PC-9 (cell line): ENCODE measurements at regions not wholly inside any gene's neighbourhood (a gene's known extent, or its start where the extent isn't known, plus 50 kb on each side); places are given as distances from the start of the nearest gene placed in this dataset.

Source experiments
- BruUV-seq: library from RNA; stranded (reverse); fragments of 400-500 nt; replicated peaks from 2 replicates; lab custom pipeline; 2021; lab: Mats Ljungman, UMichigan
- CTCF ChIA-PET: fragments of 300-600 bp; sonication (Branson Sonifier 250); formaldehyde crosslinking; loops from one replicate; lab custom pipeline; 2022; ENCODE audit warnings: antibody characterized with exemption; lab: Charles Lee
- POLR2A ChIA-PET: fragments of 300-600 bp; sonication (Branson Sonifier 250); formaldehyde crosslinking; loops from one replicate; lab custom pipeline; 2022; ENCODE audit warnings: antibody characterized with exemption; ENCODE audit not compliant: unreplicated experiment; lab: Charles Lee
- DNase-seq, 2 experiments: peaks; one replicate each; pipeline versions ENCODE4 v3.0.0 to v3.0.0-alpha.2; 2015 to 2022; ENCODE audit warnings: mixed read lengths in 1 of 2
- H2AFZ ChIP-seq: fragments of 200-600 bp; sonication (generic); 2 replicates; pipeline ENCODE4 v1.8.1; 2017; ENCODE audit warnings: antibody characterized with exemption
- H3F3A ChIP-seq: fragments of 200-600 bp; sonication (generic); 2 replicates; pipeline ENCODE4 v1.8.1; 2017; ENCODE audit warnings: antibody characterized with exemption, mild to moderate bottlenecking, low read depth; ENCODE audit not compliant: insufficient read depth
- H3K27ac ChIP-seq: fragments of 200-600 bp; sonication (generic); 2 replicates; pipeline ENCODE4 v1.6.1; 2016; ENCODE audit warnings: mixed run types
- H3K27me3 ChIP-seq: fragments of 200-600 bp; sonication (generic); 2 replicates; pipeline ENCODE4 v1.6.1; 2016; ENCODE audit warnings: low read depth, mixed run types; ENCODE audit not compliant: insufficient read depth
- H3K36me3 ChIP-seq: fragments of 200-600 bp; sonication (generic); 2 replicates; pipeline ENCODE4 v1.6.1; 2016; ENCODE audit warnings: low read depth, mixed run types
- H3K4me1 ChIP-seq: fragments of 200-600 bp; sonication (generic); replicated peaks from 2 replicates; pipeline ENCODE4 v1.6.1; 2016; ENCODE audit warnings: mixed run types; ENCODE audit not compliant: insufficient read depth
- H3K4me2 ChIP-seq: fragments of 200-600 bp; sonication (generic); 2 replicates; pipeline ENCODE4 v1.6.1; 2017; ENCODE audit warnings: mixed run types
- H3K4me3 ChIP-seq: fragments of 200-600 bp; sonication (generic); 2 replicates; pipeline ENCODE4 v1.6.1; 2016; ENCODE audit warnings: mixed run types
- H3K79me2 ChIP-seq: fragments of 200-600 bp; sonication (generic); 2 replicates; pipeline ENCODE4 v1.6.1; 2017; ENCODE audit warnings: low read depth, mixed run types
- H3K9me2 ChIP-seq: fragments of 200-600 bp; sonication (generic); 2 replicates; pipeline ENCODE4 v1.8.1; 2017; ENCODE audit warnings: mild to moderate bottlenecking; ENCODE audit not compliant: insufficient read depth
- H3K9me3 ChIP-seq: fragments of 200-600 bp; sonication (generic); 2 replicates; pipeline ENCODE4 v1.8.1; 2016; ENCODE audit warnings: low read depth; ENCODE audit not compliant: insufficient read depth
- H4K20me1 ChIP-seq: fragments of 200-600 bp; sonication (generic); 2 replicates; pipeline ENCODE4 v1.8.1; 2017; ENCODE audit not compliant: insufficient read depth
- CTCF ChIP-seq: fragments of 200-600 bp; sonication (generic); conservative IDR thresholded peaks from 2 replicates; pipeline ENCODE4 v1.6.1; 2017; ENCODE audit warnings: mixed run types, antibody characterized with exemption, mild to moderate bottlenecking, moderate library complexity
- EZH2 ChIP-seq: fragments of 200-600 bp; sonication (generic); IDR thresholded peaks from 2 replicates; pipeline ENCODE4 v1.8.0; 2017; ENCODE audit warnings: antibody characterized with exemption, low read depth
- intact Hi-C: fragments of 100-400 bp; cut with micrococcal nuclease; formaldehyde crosslinking; loops from one replicate; pipeline ENCODE4 v1.10.0; 2022; ENCODE audit not compliant: unreplicated experiment

GRCh38 chr2:24418166-24418841 is 58.0 kb upstream of the ITSN2 start:
- ChIA-PET CTCF (no interaction called here), POLR2A (no interaction called here)
- BruUV-seq = no TSS peak
- Histone ChIP-seq H3K36me3 (no peaks in the 10 kb centered on the region), H3K4me1 (no peaks in the 10 kb centered on the region), H3F3A (no peaks in the 10 kb centered on the region), H3K79me2 (no peaks in the 10 kb centered on the region), H2AFZ (0 out of 2 replicates have a peak overlapping the region, but pooled peaks have one; percentile 35), H3K9me3 (no peaks in the 10 kb centered on the region), H4K20me1 (no peaks in the 10 kb centered on the region), H3K27me3 (no peaks in the 10 kb centered on the region), H3K9me2 (no peaks in the 10 kb centered on the region), H3K4me3 (no peak overlapping the region), H3K4me2 (no peak overlapping the region), H3K27ac (no peak overlapping the region)
- peak in 1 of 2 experiments; percentile 5 for DNase-seq
- TF ChIP-seq CTCF = no peak
- no peak for TF ChIP-seq EZH2
- intact Hi-C loops = loop anchor here (10.0 kb wide), 1 partner anchor 136 kb away; no protein-coding TSS in a partner anchor

- POLR2A ChIA-PET = no interaction called here
- no peak overlapping the region for H3K4me3 ChIP-seq
- no TSS peak for BruUV-seq
- no peaks in the 10 kb centered on the region for H3K9me2 ChIP-seq
- H3K4me1 ChIP-seq = peaks cover 11% of the 10 kb centered on the region
- no peaks in the 10 kb centered on the region for H3K79me2 ChIP-seq
- no peaks in the 10 kb centered on the region for H3F3A ChIP-seq
- intact Hi-C loops = loop anchor here (5.0 to 10.0 kb wide), 2 partner anchors 142 to 559 kb away; partner anchors contain the start of gene DNAJC27
- H3K4me2 ChIP-seq = no peak overlapping the region
- no peaks in the 10 kb centered on the region for H4K20me1 ChIP-seq
- no peaks in the 10 kb centered on the region for H3K27me3 ChIP-seq
- no peaks in the 10 kb centered on the region for H3K9me3 ChIP-seq
- H3K36me3 ChIP-seq = no peaks in the 10 kb centered on the region
- TF ChIP-seq EZH2 = no peak
- no peak for TF ChIP-seq CTCF
- no peak overlapping the region for H3K27ac ChIP-seq
- DNase-seq = no peak
- no peak overlapping the region for H2AFZ ChIP-seq
- CTCF ChIA-PET = interaction anchor here (0.7 kb wide), 2 partner anchors 44 to 467 kb away, joined by 4 to 5 read pairs; no protein-coding TSS in a partner anchor
Observed at GRCh38 chr2:24412812-24413211, 52.5 kb upstream of the ITSN2 start.

GRCh38 chr2:24411488-24412151 is 51.3 kb upstream of the ITSN2 start:
- Histone ChIP-seq H3K79me2 (no peaks in the 10 kb centered on the region), H3K9me3 (no peaks in the 10 kb centered on the region), H3K4me1 (peaks cover 11% of the 10 kb centered on the region), H3K36me3 (no peaks in the 10 kb centered on the region), H3F3A (no peaks in the 10 kb centered on the region), H4K20me1 (no peaks in the 10 kb centered on the region), H3K9me2 (no peaks in the 10 kb centered on the region), H3K4me2 (no peak overlapping the region), H3K27ac (no peak overlapping the region), H3K27me3 (no peaks in the 10 kb centered on the region), H2AFZ (peak overlapping the region; percentile 63), H3K4me3 (no peak overlapping the region)
- intact Hi-C loops = loop anchor here (5.0 to 10.0 kb wide), 2 partner anchors 143 to 561 kb away; partner anchors contain the start of gene DNAJC27
- no TSS peak for BruUV-seq
- TF ChIP-seq EZH2 (no peak), CTCF (no peak)
- CTCF ChIA-PET = interaction anchor here (0.7 kb wide), 1 partner anchor 703 kb away, joined by 4 read pairs; no protein-coding TSS in a partner anchor
- POLR2A ChIA-PET = interaction anchor here (0.6 kb wide), 1 partner anchor 279 kb away, joined by 8 read pairs; no protein-coding TSS in a partner anchor
- no peak for DNase-seq
